ENCODE measurements at regions not wholly inside any gene's neighbourhood (a gene's known extent, or its start where the extent isn't known, plus 50 kb on each side); places are given as distances from the start of the nearest gene placed in this dataset.

DNA sequence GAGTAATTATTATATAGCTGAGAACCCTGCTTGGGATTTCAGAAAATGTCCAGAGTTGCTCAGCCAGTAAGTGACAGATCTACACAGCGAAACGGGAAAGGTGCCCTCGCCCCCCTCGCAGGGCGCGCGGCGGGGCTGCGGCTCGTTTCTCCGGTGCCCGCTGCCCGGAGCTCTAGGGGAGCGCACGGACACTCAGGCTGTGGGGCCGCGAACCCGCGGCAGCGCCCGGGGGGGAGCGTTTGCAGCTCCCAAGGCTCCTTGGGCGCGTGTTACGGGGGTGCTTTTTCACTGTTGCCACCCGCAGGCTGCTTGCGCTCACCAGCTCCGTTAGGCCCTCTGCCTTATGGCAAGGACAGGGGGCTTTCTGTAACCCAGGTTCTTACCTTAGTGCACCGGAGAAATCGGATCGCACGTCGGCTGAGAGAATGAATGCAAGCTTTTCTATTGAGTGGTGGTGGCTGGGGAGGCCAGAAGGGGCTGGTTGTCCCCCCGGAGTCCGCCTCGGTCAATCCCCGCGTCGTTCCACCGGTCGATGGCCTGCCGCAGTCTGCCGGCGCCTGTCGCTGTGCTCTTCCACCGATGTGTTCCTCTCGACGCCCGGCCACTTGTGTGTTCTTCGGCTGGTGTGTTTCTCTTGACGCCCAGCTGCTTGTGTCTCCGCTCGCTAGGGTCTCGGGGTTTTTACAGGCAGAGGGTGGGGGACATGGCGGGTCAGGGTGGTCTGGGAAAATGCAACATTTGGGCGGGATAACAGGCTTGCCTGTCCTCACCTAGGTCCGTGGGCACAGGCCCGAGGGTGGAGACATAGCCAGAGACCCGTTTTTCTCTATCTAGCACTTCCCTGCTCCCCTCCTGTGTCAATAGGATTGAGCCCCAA lies 758.8 kb upstream of the DDX18 start:
- no peak for DNase-seq (ENCODE audit: low read depth, low spot score)
- Histone ChIP-seq H3K4me3 (ENCODE audit: low read depth, low read length) (no peak overlapping the region), H3K9me3 (ENCODE audit: control insufficient read depth, insufficient read depth, low read length) (peaks cover 28% of the 10 kb centered on the region), H3K27ac (ENCODE audit: low read depth, low read length) (no peak overlapping the region), H3K27me3 (ENCODE audit: control insufficient read depth, insufficient read depth, low read length) (no peaks in the 10 kb centered on the region)
- ChIA-PET POLR2A (no interaction called here), CTCF (no interaction called here)
- no peak for TF ChIP-seq CTCF (IDR thresholded peaks at IDR 0.05; ENCODE audit: low read depth, low read length)

DNA sequence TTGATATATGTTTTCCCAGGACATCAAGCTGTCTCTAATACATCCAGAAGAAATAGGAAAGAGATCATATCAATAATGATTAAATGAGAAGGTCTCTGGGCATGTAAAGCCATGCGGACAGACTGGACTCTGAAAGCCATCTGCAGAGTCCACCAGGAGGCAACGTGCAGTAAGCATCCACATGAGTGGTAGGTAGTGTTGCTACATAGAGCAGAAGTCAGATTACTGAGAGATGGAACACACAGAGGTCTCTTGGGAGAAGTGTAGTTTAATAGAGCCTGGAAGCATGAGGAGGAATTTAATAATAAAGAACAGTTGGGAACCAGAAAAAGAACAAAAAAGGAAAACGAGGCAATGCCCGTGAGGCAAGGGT lies 758.1 kb upstream of the DDX18 start:
- POLR2A ChIA-PET = no interaction called here
- no peak overlapping the region for H3K4me3 ChIP-seq (ENCODE audit: low read depth, low read length)
- TF ChIP-seq CTCF (IDR thresholded peaks at IDR 0.05; ENCODE audit: low read depth, low read length) = no peak
- CTCF ChIA-PET = no interaction called here
- H3K9me3 ChIP-seq (ENCODE audit: control insufficient read depth, insufficient read depth, low read length) = peaks cover 29% of the 10 kb centered on the region
- no peaks in the 10 kb centered on the region for H3K27me3 ChIP-seq (ENCODE audit: control insufficient read depth, insufficient read depth, low read length)
- no peak overlapping the region for H3K27ac ChIP-seq (ENCODE audit: low read depth, low read length)
- DNase-seq (ENCODE audit: low read depth, low spot score) = no peak

DNA sequence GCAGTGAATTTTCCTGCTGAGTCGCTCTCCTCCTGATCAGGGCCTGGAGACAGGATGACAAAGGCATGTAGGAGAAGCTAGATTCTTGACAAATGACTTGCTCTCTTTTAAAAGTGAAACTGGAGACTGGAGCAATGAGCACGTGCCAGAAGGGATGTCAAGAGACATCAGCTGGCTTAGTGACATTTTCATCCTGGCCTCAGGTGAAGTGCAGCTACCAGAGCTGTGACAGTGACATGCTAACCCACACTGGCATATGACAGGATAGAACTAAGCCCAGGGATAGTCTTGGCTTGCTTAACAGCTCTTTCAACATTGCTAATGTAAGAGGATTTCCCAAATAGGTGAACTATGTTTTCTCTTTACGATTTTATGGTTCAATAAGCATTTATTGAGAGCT lies 757.5 kb upstream of the DDX18 start:
- ChIA-PET CTCF (no interaction called here), POLR2A (no interaction called here)
- H3K9me3 ChIP-seq (ENCODE audit: control insufficient read depth, insufficient read depth, low read length) = peaks cover 32% of the 10 kb centered on the region
- DNase-seq (ENCODE audit: low read depth, low spot score) = no peak
- TF ChIP-seq CTCF (IDR thresholded peaks at IDR 0.05; ENCODE audit: low read depth, low read length) = no peak
- no peak overlapping the region for H3K4me3 ChIP-seq (ENCODE audit: low read depth, low read length)
- H3K27me3 ChIP-seq (ENCODE audit: control insufficient read depth, insufficient read depth, low read length) = no peaks in the 10 kb centered on the region
- H3K27ac ChIP-seq (ENCODE audit: low read depth, low read length) = no peak overlapping the region

DNA sequence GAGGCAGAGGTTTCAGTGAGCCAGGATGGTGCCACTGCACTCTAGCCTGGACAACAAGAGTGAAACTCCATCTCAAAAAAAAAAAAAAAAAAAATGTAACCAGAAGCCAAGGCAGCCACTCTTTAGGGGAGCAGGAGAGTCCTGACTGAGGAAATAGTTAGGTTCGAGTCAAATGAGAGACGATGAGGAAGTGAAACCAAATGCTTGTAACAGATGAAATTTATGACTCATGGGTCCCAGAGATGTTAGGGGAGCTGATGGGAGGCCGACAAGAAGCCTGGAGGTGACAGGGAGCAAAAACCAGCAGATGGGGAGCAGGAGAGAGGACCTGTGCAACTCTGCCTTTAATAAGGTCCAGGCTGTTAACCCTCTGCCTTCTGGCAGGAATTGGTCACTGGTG lies 756.1 kb upstream of the DDX18 start:
- no peak overlapping the region for H3K27ac ChIP-seq (ENCODE audit: low read depth, low read length)
- ChIA-PET POLR2A (no interaction called here), CTCF (no interaction called here)
- no peak overlapping the region for H3K4me3 ChIP-seq (ENCODE audit: low read depth, low read length)
- TF ChIP-seq CTCF (IDR thresholded peaks at IDR 0.05; ENCODE audit: low read depth, low read length) = no peak
- no peaks in the 10 kb centered on the region for H3K27me3 ChIP-seq (ENCODE audit: control insufficient read depth, insufficient read depth, low read length)
- H3K9me3 ChIP-seq (ENCODE audit: control insufficient read depth, insufficient read depth, low read length) = peaks cover 36% of the 10 kb centered on the region
- DNase-seq (ENCODE audit: low read depth, low spot score) = no peak

DNA sequence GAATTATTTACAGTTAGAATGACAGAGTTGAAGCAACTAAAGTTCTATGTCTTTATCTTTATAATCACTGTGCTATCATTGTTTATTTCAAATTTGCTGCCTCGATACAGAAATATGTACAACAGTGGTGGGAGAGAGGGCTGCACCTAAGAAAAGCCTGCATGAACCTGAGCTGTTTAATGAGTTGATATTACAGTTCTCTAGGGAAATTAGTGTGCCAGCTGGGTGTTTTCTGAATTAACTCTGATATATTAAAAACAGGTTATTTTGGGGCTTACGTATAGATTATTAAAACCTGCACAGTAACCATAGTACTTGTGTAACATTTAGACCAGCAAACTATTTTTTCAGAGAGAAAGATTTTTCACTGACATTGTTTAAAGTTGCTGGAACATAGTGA lies 750.5 kb upstream of the DDX18 start:
- Histone ChIP-seq H3K27ac (ENCODE audit: low read depth, low read length) (no peak overlapping the region), H3K4me3 (ENCODE audit: low read depth, low read length) (no peak overlapping the region), H3K9me3 (ENCODE audit: control insufficient read depth, insufficient read depth, low read length) (peaks cover 12% of the 10 kb centered on the region; the same call in 1 of the 2 replicates), H3K27me3 (ENCODE audit: control insufficient read depth, insufficient read depth, low read length) (no peaks in the 10 kb centered on the region)
- no peak for DNase-seq (ENCODE audit: low read depth, low spot score)
- ChIA-PET POLR2A (no interaction called here), CTCF (no interaction called here)
- TF ChIP-seq CTCF (IDR thresholded peaks at IDR 0.05; ENCODE audit: low read depth, low read length) = no peak

Measured in AG04450 (cell line).